NCI-H1105 treated with DMSO at 0.1 percent for 48 hours (cell line): ENCODE measurements at regions not wholly inside any gene's neighbourhood (a gene's known extent, or its start where the extent isn't known, plus 50 kb on each side); places are given as distances from the start of the nearest gene placed in this dataset.
"Not testable (repeated sequence)": the region's sequence is repeated elsewhere in the genome, so short reads cannot be mapped to it uniquely, and the experiment has no call there.

Experiments used
- DNase-seq: peaks from one replicate; lab custom pipeline; 2025; lab: John Stamatoyannopoulos, UW

GRCh38 chr11:134497586-134497985 lies 85.5 kb upstream of the B3GAT1 start:
- no peak for DNase-seq

DNA sequence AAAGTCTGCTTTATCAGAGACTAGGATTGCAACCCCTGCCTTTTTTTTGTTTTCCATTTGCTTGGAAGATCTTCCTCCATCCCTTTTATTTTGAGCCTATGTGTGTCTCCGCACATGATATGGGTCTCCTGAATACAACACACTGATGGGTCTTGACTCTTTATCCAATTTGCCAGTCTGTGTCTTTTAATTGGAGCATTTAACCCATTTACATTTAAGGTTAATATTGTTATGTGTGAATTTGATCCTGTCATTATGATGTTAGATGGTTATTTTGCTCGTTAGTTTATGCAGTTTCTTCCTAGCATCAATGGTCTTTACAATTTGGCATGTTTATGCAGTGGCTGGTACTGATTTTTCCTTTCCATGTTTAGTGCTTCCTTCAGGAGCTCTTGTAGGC lies 84.0 kb upstream of the B3GAT1 start:
- DNase-seq = not testable (repeated sequence)

GRCh38 chr11:134494395-134494794 lies 82.4 kb upstream of the B3GAT1 start:
- not testable (repeated sequence) for DNase-seq

GRCh38 chr11:134492411-134492810 lies 80.4 kb upstream of the B3GAT1 start:
- not testable (repeated sequence) for DNase-seq

- no peak for DNase-seq
Observed at GRCh38 chr11:134489728-134490127, 77.7 kb upstream of the B3GAT1 start.

DNA sequence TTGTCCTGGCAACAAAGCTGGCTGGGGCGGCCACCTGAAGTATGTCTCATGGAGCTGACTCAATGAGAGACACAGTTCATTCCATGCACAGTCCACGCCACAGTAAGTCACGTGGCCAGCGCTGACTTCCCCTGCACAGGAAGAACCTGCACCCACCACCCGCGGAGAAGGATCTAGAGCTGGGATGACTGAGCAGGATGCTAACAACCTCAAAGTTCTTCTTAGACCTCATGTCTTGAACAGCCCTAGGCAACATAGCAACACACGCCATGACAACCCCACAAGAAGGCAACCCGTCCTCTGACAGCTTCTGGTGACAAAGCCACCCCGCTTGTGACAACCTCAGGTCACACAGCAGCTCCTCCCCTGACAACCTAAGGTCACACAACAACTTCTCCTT lies 76.9 kb upstream of the B3GAT1 start:
- no peak for DNase-seq

- DNase-seq = no peak
Observed at GRCh38 chr11:134488512-134488911, 76.5 kb upstream of the B3GAT1 start.

GRCh38 chr11:134487696-134488095 lies 75.7 kb upstream of the B3GAT1 start:
- no peak for DNase-seq

- DNase-seq = no peak
Observed at GRCh38 chr11:134486704-134487103, 74.7 kb upstream of the B3GAT1 start.

DNA sequence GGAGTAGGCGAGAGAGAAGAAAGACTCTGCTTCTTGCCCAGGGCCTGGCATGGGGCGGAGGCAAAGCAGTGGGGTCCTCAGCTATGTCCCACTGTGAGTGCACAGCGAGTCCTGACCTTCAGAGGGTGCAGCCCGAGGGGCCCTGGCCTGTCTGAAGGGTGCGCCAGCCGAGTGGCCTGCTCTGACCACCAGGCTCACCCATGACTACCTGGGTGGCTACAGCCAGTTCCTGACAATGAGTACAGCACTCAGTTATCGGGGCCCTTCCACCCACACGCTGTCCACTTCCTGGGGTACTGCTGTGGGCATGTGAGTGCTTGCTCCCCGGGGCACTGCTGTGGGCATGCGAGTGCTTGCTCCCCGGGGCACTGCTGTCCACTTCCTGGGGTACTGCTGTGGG lies 74.1 kb upstream of the B3GAT1 start:
- no peak for DNase-seq

DNA sequence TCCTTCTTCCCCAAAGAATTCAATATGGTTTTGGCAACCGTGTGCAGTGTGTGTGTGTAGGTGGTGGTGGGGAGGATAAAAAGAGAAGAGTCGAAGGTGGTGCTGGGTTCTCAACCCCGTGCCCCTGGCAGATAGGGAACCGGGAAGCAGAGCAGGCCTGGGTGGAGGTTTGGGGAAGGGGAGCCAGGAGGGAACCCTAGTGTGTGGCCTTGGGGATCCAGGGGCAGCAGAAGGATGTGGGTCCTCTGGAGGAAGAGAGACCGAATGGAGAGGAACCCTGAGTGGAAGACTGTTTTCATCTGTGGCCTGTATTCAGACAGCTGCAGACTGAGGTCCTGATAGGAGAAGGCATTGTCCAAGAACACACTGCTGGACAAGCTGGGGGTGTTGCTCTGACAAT lies 73.3 kb upstream of the B3GAT1 start:
- DNase-seq = no peak

DNA sequence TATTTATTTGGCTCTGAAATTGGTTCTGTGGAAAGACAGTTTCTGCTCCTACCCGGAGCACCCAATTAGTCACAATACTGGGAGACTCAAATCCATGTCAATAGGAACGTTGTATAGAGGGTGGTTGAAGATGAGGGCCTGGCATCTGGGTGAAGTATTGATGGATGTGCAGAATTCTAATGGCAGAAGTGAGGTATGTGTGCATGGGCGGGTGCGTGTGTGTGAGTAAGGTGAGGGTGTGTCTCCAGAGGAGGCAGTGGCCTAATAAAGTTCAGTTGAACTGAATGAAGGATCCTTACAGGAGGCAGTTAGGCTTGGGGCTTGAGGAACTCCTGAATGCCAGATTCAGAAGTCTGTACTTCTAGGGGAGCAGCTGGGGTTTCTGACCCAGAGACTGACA lies 71.8 kb upstream of the B3GAT1 start:
- DNase-seq = no peak

- no peak for DNase-seq
Observed at GRCh38 chr11:134483291-134483690, 71.2 kb upstream of the B3GAT1 start.

DNA sequence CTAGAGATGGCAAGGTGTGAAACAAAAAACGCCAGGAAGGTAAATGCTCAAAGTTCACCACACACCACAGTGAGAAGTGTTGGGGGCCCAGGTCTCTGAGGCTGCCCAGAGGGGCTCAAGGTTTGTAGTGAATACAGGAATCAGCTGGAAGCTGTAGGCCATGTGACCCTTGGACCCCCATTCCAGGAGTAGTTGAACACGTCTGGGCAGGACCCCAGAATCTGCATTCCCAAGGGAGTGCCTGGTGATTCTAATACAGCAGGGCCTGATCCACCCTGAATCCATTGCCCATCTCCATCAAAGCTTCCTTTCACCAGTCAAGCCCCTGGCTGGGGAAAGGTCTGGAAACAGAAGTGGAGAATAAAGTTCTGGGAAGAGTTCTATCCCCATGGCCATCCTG lies 70.8 kb upstream of the B3GAT1 start:
- DNase-seq = no peak

DNA sequence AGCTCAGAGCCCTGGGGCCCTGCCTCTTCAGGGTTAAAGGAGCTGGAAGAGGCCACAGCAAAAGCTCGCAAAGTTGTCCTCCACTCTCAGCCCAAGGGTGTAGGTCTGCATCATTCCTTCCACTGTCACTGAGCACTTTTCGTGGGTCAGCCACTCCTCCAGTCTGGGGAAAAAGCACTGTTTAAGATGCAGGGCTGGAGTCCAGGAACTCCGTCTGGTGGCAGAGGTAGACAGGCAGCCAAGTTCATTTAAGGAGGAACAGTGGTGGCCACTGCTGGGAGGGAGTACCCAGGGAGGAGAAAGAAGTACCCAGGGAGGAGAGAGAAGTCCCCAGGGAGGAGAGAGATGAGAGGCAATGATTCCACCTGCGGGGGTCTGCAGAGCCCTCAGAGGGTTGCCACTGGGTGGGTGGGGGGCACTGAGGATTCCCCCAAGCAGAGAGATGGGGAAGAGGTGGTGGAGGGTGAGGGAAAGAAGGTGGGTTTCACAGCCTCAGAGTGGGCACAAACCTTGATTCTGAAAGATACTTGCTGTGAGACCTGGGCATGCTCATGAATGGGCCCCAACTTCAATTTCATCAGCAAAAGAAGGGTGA lies 70.0 kb upstream of the B3GAT1 start:
- no peak for DNase-seq

GRCh38 chr11:134481135-134481534 lies 69.1 kb upstream of the B3GAT1 start:
- DNase-seq = no peak

DNA sequence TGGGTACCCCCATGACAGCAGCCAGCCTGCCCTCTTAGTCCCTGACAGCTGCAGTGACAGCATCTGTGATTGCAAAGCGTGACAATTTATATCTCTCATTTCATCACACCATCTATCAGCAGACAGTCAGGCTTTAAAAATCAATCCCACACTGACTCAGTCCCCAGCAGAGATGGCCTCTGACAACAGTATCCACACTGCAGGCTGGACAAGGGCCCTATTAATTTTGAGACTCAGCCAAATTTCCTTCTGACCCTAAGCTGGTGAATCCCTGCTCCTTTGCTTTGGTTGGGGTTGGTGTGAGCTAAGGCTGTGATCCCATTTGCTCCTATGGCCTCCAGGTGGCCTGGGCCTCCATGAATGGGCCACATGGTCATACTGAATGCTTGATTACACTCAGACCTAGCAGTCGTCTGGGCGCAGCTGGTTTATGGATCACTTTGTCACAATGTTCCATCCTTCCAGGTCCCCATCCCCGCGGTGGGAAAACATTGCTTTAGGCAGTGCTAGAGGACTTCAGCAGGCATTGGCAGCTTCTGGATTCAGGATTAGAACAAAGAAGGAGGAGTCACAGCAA lies 68.2 kb upstream of the B3GAT1 start:
- no peak for DNase-seq

DNA sequence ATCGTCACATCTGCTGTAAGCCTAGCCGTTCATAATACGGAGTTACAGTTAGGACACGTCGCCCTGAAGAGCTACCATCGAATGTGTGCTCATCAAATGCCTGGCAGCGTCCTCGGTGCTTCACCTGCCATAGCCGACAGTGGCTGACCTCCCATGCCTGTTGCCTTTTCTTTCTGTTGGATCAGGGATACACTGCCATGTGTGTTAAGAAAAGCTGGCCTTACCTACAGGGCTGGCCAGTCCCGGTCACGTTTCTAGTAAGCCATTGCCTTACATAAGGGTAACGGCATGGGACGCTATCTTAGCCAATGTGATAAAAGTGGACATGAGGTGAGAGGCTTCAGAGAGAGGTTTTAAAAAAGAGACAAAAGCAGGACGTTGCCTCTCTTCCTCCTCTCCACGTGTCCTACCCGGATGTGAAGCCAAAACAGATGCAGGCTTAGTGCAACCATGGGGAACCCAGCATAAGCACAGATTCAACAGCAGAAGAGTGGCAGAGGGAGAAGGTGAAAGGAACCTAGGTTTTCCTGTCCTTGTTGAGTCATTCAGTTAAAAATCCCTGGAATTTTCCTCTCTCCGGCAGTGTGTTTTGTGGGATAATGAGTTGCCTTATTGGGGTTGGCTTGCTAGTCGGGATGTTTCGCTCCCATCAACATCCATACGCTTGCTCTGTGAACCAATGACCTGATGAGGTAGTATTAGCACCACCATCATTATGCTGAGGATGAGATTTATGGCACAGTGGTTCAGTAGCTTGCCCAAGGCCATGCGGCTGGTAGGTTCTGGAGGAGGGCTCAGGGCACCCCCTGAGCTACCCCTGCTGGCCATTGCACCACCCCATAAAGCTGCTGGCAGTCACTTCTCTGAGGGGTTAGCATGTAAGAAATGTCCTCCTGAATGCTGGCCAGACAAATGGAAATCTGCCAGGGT lies 67.4 kb upstream of the B3GAT1 start:
- no peak for DNase-seq

- DNase-seq = no peak
Observed at GRCh38 chr11:134478611-134479010, 66.6 kb upstream of the B3GAT1 start.

DNA sequence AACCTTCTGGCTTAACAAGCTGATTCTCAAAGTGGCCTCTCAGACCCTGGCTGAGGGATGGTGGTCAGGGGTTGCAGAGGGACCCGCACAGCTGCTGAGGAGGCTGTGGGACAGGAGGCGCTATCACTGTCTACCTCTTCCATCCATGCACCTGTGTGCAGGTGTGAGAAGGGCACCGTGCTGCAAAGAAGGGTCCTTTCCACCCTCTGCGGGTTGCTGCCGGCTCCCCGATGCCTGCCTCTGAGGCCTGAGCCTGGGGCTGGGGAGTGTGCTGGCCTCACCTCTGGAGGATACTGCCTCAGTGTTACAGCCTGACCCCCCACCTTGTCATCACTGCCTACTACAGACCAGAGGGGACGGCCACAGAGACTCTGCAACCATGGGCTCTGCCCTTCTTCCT lies 66.1 kb upstream of the B3GAT1 start:
- DNase-seq = no peak

GRCh38 chr11:134477486-134477885 lies 65.4 kb upstream of the B3GAT1 start:
- DNase-seq = no peak

- DNase-seq = no peak
Observed at GRCh38 chr11:134476435-134477021, 64.5 kb upstream of the B3GAT1 start.

DNA sequence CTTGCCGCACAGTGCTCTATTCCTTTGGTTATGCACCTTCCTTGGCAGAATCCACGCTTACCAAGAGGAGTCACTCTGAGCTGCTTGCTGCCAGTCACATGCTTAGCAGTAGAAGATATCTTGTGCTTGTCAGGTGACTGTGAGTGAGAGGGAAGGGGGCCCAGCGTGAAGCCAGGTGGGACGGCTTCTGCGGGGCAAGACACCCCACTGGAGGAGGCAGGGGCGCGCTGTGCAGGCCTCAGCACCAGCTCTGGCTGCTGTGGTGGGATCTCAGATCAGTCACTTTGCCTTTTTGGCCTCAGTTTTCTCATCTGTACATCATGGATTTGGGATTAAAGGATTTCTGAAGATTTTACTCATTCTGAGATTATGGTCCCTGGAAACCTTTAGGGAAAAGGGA lies 63.9 kb upstream of the B3GAT1 start:
- no peak for DNase-seq
